GM18870 (cell line): ENCODE measurements at regions not wholly inside any gene's neighbourhood (a gene's known extent, or its start where the extent isn't known, plus 50 kb on each side); places are given as distances from the start of the nearest gene placed in this dataset.
A peak's percentile ranks its signal among the peaks of the same experiment; 100 is the strongest.
"Not testable (repeated sequence)": the region's sequence is repeated elsewhere in the genome, so short reads cannot be mapped to it uniquely, and the experiment has no call there.

ENCODE experiments used
- ATAC-seq: cut with Tn5 transposase; IDR thresholded peaks from one replicate; pipeline ENCODE4 v1.9.1; 2021; ENCODE audit warnings: moderate library complexity; ENCODE audit not compliant: unreplicated experiment

GRCh38 chrX:34406580-34406979, 250.5 kb downstream of the TMEM47 start:
- ATAC-seq: no peak

DNA sequence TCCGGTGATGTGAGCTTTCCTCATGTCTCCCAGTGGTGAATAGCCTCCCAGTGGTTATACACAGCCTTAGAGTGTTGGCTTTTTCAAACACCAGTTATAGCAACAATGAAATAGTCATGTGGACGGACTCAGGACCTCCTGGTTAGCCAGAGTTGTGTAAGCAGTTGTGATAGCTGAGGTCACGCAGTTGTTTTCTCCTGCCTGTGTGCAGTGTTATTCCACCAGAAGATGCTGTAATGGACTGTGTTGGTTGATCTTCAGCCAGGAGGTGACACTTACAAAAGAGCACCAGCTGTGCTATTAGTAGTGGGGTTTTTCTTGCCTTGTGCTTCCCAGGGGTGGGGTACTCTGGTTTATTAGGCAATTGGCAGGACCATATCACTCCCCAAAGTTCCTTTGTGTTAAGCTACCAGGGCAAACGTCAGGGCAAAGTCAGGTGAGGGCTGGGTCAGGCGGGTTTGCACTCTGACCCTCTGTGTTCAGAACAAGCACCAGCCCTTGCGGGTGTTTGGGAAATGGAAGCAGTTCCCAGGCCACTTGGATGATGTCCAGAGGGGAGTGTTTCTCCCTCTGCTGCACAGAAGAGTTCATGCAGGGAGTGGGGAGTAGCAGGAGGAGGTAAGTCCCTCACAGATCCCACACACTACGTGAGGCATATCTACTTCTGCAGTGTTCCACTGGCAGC, 252.6 kb downstream of the TMEM47 start:
- no peak for ATAC-seq

- no peak for ATAC-seq
These were observed 255.7 kb downstream of the TMEM47 start for GRCh38 chrX:34401411-34401810.

DNA sequence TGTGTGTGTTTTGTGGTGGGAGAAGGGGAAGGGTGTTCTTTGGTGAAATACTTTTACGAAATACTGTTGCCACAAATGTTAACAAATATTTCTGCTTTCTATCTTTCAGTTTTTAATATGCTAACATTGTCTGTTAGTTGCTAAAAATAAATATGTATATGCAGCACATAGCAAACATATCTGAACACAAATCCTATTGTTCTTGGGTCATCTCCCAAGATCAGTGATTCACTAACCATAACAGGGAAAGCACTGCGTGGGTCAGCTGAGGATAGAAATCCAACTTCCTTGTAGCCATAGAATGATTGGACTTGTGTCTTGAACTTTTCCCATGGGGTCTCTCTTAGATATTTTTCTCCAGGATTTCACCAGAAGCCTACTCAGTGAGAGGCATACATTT, 250.3 kb upstream of the FAM47A start:
- ATAC-seq: no peak

GRCh38 chrX:34381241-34381640, 249.1 kb upstream of the FAM47A start:
- ATAC-seq: no peak

- no peak for ATAC-seq
These were observed 247.8 kb upstream of the FAM47A start for GRCh38 chrX:34379891-34380290.

DNA sequence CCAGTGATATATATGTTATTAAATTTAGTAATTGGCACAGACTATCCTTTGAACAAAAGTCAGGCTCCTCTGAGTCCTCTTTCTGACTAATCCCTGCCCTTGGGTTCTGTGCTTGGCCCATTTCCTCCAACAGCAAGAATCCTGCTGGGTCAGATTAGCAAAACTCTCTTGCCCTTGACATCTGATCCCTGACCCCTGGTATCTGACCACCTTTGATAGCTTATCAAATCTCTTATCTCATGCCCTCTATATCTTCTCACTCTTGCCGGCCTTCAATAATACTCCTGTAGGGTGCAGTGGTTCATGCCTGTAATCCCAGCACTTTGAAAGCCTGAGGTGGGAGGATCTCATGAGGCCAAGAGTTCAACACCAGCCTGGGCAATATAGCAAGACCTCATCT, 245.5 kb upstream of the FAM47A start:
- no peak for ATAC-seq

GRCh38 chrX:34371754-34372153, 239.6 kb upstream of the FAM47A start:
- no peak for ATAC-seq

- ATAC-seq: no peak
These were observed 233.4 kb upstream of the FAM47A start for GRCh38 chrX:34365471-34365870.

DNA sequence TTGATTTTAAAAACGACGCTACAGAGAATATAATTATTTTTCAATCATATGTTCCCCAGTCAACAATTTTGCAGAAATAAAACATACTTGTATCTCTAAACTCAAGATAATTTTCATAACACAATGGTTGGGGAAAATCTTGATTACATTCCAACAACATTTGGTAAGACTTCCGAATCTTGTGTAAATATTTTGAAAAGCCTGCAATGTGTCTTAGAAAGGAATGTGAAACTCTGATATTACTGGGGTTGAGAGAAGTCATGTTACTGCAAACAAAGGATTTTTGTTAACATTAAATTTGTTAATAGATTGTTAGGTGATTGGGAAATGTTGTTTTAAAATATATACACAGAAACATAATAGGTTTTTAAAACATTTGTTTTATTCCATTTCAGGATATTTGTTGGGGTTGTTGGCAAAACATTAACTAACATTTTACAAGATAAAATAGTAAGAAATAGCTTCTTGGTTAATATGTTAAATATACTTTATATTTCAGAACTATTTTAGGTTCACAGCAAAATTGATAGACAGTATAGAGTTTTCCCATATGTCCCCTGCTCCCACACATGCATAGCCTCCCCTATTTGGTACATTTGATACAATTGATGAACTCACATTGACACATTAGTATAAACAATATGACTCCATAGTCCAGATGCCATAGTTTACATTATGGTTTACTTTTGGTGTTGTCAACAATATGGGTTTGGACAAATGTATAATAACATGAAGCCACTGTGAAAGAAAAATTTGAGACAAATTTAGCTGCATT, 218.6 kb upstream of the FAM47A start:
- ATAC-seq: no peak

- no peak for ATAC-seq
These were observed 210.9 kb upstream of the FAM47A start for GRCh38 chrX:34343001-34343400.

DNA sequence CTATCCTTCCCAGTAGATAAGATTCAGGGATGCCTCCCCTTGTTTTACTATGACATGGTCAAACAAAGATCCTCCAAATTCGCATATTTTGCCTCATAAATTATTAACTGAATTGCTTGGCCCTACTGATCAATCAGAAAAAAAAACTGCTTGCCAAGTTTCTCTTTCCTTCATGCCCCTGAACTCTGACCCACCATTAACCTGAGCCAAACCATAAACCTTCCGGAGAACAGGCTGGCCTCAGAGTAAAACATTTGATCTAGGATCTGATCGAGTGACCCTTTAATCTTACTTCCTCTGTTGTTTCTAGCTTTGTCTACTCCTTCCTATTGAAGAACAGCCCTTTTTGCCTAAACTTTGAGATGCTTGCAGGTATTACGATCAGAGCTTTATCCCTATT, 209.7 kb upstream of the FAM47A start:
- ATAC-seq: no peak

- ATAC-seq: no peak
These were observed 209.1 kb upstream of the FAM47A start for GRCh38 chrX:34341258-34341657.

- ATAC-seq: no peak
These were observed 205.9 kb upstream of the FAM47A start for GRCh38 chrX:34338046-34338445.

DNA sequence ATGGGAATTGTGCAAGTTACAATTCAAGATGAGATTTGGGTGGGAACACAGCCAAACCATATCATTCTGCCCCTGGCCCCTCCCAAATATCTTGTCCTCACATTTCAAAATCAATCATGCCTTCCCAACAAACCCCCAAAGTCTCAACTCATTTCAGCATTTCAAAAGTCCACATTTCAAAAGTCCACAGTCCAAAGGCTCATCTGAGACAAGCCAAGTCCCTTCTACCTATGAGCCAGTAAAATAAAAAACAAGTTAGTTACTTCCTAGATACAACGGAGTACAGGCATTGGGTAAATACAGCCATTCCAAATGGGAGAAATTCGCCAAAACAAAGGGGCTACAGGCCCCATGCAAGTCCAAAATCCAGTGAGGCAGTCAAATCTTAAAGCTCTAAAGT, 203.3 kb upstream of the FAM47A start:
- ATAC-seq: not testable (repeated sequence)

DNA sequence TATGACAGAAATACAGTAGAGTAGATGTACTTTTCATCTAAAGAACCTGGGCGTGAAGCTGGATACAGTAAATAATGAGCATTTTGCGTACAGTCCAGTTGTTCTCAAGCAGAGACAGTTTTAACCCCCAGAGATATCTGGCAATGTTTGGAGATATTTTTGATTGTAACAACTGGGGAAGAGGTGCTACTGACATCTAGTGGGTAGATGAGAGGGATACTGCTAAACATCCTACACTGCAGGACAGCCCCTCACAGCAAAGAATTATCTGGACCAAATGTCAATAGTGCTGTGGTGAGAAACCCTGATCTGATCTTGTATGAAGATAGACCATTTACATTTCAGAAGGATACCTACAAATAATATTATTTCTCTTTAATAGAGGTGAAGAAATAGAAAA, 200.2 kb upstream of the FAM47A start:
- no peak for ATAC-seq

DNA sequence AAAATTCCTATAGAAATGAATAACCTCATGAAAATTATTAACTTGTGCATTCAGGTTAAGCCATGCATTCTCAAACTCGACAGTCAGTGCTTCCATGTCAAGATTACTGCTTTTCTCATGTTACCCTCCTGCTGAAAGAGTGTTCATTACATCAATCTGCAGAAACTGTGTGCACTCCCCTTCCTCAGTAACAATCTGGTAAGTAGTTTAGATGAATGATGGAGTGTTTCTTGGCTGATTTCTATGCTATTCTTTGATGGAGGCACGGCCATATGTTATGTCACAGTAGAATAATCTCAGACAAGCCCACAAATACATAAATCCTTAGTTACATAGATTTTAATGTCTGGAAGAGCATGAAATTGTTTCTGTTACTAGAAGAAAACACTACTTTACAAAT, 193.3 kb upstream of the FAM47A start:
- no peak for ATAC-seq

GRCh38 chrX:34320424-34320823, 188.3 kb upstream of the FAM47A start:
- ATAC-seq: not testable (repeated sequence)

GRCh38 chrX:34300871-34301270, 168.8 kb upstream of the FAM47A start:
- peak; percentile 57 for ATAC-seq

DNA sequence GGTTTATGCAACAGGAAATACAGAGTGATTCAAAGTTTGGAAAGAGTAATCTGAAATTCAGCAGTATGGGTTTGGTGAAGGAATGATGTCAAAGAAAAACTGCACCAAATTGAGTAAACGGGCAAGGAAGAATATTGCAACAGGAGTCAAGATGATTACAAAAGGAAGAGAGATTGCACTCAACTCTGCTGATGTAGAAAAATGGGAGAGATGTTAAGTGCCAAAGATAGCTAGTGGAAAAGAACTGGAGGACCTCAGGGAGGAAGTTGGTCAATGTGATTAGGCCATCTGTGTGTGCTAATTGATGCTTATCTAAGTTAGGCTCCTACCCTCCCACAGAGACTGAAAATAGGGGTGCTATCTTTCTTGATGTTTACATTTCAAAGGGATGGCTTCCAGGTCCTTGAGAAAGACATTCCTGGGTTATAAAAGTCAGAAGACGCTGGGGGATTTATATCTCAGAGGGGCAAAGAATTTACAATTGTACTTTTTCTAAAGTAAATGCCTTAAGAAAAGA, 167.4 kb upstream of the FAM47A start:
- no peak for ATAC-seq

- no peak for ATAC-seq
These were observed 162.6 kb upstream of the FAM47A start for GRCh38 chrX:34294665-34295064.

GRCh38 chrX:34288782-34289181, 156.7 kb upstream of the FAM47A start:
- no peak for ATAC-seq
